SKM-1 treated with dmso at 0.1 percent for 144 hours (cell line): ENCODE measurements at regions not wholly inside any gene's neighbourhood (a gene's known extent, or its start where the extent isn't known, plus 50 kb on each side); places are given as distances from the start of the nearest gene placed in this dataset.

Experiments
- DNase-seq: peaks from one replicate; lab custom pipeline; 2025; ENCODE audit not compliant: unreplicated experiment; lab: John Stamatoyannopoulos, UW

DNA sequence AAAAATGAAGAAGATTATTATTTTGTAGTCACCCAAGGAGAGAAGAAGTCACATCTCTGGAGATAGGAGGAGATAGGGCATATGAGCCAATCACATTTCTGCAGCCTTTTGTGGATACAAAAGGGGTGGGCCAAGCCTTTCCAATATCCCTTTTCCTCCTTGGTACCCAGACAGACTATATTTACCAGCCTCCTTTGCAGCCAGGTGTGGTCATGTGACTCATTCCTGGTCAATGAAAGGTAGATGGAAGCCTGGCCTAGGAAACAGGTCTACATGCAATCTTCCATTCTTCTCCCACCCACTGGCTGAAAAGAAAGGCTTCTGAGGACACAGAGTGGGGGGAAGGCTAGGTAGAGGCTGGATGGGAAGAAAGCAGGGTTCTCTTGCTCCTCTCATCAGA, 58.1 kb upstream of the ERG start:
- no peak for DNase-seq

DNA sequence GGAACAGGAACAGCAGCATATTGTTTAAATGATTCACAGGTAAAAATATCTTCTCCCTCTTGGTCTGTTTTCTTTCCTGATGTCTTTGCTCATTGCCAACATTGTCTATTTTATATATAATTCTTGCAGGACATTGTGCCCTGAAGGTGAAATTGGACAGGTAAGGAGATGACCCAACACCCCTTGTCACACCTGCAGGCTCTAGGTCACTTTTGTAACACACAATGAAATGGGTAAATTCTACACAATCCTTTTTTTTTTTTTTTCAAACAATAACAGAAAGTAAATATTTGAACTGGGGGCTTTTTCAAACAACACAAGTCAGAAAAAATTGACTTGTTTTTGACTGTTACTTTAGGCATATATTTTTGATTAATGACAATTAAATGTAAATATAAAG, 62.9 kb upstream of the ERG start:
- DNase-seq: no peak

DNA sequence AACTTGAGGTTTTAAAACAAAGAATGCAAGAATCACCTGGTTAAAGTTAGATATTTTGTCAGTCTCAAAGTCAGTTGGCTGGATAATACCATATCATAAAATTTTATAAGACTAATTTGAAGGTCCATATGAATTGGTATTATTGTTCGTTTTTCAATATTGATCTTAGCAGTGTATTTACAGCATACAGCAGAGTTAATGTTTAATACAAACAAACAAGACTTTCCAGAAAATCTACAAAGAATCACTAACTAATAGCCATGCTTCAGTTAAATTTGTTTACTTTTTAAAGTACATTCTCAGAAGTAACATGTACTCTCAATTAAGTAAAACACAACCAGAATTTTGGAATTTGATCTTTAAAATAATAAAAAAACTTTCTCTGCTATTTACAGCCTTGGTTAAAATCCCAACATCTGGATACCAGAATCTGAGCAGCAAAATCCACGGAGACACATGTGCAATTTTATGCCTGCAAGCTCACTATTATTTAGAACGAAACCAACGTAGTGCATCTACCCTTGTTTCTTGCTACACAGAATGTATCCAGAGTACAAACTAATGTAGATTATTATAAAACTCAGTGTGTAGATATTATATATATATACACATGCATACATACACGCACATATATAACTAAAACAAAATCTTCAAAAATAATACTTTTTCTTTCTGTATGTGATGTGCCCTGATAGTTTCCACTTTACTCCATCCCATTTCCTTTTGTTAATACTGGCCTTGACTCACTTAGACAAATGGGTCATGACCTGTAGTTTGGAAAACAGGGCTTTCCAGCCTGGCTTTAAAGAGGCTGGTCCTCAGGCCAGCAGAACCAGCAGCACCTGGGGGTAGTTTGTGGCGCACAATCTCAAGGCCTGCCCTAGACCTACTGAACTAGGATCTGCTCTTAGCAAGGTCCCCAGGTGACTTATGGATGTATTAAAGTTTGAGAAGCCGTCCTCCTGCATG, 63.6 kb upstream of the ERG start:
- DNase-seq: no peak

DNA sequence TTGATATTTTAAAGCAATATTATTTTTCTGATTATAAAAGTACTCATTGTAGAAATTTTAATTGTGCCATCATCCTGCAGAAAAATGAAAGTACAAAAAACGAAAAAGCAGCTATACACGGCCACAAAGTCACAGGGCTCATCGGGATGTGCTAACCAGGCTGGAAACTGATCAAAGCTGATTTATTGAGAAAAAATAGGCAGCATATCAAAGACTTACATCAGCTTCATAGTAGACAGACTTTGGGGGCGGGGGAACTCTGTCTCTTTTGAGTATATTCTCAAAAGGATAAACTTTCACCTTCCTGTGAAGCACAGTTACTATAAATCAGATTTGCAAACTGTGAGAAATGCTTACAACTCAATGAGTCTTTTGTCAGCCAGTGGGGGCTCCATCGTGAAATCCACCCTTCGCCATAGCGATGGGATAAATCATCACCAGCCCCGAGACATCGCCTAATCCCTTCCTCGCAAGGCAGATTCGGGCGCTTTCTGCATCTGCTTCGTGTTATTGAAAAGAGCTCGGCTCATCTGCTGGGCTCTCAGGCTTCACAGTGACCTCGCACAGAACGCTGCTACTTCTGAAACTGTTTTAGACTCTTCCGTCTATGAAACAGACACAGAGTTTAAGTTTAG, 69.2 kb upstream of the ERG start:
- DNase-seq: no peak

DNA sequence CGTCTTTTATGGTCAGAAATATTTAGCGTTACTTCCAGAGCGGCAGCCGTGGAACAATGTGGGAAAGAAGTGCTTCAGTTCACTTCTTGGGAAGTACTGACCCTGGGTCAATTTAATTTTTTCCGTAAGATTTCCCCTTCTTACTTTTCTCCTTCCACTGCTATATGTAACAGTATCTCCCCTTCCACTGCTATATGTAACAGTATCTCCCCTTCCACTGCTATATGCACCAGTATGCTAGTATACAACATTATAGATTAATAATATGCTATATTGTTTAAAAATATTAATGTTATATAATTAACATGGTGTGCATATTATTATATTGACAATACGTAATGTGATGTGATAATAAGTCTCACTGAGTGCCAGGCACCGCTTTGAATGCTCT, 69.7 kb upstream of the ERG start:
- no peak for DNase-seq

DNA sequence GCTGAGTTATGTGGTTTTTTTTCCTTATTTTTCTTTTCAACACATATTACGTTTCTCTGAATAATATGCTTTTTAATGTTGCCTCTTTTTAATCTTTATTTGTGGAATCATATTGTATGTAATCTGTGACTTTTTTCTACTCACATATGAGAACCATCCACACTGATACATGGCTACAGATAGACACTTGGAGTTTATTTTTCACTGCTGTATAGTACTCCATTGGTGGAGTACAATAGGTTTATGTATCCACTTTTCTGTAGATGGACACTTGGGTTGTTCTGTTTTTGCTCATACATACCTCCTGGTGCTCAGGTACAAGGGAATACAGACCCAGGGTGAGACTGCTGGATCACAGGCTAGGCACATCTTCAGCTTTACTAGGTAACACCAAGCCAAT, 71.5 kb upstream of the ERG start:
- DNase-seq: no peak

DNA sequence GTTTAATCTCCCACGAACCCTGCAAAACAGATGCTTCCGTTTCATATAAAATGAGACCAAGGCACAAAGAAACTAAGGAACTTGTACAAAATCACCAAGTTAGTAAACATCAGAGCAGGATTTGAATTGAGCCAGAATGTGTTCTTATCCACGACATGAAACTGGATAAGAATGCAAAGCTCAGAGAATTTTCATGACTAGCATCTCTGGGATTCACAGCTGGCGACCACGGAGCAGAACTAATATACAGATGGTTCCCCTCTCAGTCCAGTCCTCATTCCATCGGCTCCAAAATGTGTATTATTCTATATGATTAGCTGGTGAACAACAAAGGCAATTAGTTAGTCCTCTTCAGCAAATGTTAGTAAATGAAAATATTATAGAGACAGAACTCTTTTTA, 72.3 kb upstream of the ERG start:
- no peak for DNase-seq

DNA sequence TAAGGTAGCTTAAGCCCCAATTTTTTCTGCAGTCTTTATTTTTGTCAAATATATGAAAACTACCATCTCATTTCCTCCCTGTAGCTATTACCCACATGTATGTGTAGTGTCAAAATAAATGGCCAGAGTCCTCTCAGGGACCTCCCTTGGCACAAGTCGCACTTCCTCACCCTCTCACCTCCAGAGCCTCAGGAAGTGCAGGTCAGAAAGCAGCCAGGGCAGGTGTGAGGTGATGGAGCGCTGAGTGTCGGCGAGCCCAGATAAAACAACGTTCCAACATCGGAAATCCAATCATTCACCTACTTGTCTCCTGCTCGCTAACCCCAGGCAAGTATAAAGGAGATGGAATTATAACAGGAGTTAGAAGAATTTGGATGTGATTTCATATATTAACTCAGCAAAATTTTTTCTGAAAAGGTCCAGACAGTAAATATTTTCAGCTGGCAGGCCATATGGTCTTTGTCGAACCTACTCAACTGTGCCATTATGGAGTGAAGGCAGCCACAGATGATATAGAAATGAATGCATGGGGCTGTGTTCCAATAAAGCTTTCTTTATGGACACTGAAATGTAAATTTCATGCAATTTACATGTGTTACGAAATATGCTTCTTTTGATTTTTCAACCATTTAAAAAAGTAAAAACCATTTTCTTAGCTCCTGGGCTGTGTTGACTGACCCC, 76.8 kb upstream of the ERG start:
- no peak for DNase-seq

DNA sequence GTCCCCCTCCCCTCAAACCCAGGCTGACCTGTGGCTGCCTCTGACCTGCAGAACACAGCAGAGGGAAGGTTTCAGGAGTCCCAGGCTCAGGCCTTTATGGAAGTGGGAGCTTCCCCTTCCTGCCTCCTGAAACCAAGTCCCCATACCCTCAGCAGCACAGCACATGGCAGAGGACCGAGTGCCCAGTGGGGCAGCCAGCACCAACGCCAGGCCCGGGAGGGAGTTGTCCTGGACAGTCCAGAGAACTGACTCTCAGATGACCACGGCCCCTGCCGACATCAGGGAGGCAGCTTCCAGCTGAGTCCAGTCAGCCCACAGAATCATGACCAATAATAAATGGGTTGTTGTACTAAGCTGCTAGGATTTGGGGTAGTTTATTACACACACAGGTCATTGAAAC, 79.6 kb upstream of the ERG start:
- no peak for DNase-seq

DNA sequence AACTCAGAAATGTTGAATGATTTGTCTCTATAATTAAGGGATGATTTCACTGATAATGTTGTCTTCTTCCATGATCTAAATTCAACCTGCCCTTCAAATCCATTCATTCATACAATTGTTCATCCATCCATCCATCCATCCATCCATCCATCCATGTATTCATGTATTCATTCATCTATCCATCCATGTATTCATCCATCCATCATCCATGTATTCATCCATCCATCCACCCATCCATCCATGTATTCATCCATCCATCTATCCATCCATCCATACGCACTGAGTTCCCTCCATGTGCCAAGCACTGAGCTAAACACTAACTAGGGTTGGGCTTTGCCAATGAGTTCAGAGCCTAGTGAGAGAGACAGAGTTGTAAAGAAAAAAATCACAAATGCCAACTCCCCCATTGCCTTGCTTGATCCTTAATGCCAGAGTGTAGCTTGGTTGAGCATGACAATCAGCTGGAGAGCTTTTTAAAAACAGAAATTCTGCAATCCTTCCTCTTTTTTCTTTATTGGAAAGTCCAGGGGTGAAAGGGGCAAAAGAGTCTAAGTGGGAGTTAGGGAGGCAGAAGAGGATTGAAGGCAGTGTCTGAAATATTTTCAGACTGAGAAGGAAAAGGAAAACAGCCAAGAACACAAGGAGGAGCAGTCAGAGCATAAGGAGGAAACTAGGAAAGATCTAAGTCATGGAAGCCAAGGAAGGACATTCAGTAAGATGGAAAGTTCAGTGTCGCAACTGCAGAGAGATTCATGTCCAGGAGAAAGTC, 92.4 kb upstream of the ERG start:
- DNase-seq: no peak

DNA sequence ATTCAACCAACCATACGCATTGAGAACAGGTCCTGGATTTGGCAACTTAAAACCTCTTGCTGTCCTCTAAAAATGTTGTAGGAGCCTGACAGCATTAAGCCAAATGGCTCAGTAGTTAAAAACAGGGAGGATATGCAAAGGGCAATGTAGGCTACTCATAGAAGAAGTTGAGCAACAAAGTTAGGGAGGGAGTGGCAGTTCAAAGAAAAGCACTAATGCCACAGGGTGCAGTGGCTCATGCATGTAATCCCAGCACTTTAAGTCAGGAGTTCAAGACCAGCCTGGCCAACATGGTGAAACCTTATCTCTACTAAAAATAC, 92.9 kb upstream of the ERG start:
- no peak for DNase-seq

DNA sequence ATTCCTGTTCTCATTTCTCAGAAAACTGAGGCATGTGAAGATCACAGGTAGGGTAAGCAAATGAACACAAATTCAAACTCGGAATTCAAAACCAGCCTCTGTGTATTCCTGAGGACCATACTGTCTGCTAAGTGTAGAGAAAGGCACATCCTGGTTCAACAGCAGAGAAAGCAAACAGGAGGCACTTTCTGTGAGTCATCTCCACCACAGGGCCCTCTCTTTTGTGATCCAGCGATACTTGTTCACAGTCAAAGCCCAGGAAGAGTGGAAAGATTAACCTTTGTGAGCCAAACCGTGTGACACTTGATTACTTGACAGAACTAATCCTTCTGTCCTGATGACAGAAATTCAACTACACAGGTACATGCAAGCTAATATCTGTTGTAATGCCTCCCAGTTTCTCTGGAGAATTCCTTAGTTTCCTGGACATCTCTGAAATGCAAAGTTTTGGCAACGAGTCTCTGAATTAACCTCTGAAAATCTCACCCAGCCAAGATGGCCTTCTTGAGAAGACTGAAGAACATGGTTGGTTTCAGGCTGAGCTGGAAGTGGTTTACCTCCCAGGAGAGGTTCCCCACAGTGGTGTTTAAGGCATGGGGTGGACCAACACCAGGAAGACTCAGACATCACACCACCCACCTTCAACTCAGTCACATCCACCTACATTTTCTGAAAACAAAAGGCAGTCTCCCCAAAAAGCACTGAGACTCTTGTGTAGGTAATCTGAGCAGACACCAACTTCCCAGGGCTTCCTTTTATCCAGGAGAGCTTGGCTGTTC, 98.2 kb upstream of the ERG start:
- DNase-seq: no peak

DNA sequence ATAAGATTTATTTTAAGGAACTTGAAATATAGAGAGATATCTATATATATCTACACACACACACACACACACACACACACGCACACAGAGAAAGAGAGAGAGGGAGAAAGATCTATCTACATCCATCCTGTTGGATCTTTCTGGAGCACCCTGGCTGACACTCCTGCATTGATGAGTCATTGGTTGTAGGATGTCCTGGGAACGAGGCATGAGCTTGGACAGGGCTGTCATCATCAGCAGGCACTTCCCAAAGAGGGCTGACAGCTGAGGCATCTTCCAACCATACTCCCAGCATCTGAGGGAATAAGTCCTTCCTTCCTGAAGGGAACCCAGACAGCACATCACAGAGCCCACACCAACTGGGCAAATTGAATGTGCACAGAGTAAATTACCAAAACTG, 99.1 kb upstream of the ERG start:
- DNase-seq: no peak

DNA sequence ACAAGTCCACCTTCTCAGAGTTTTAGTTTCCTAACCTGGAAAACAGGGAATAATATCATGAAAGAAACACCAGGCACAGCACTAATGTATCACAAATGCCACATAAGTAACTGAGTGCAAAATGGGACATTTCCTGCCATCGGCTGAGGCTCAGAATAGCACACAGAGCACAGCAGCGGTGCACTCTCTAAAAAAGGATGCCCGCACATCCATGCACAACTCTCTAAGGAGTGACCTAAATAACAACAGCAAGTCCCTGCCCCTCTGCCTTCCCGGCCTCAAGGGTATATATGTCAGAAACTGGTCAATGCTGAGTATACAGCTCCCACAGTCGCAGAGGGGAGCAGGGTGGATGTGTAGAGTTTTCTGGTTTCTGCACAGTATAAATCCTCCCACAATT, 100.1 kb upstream of the ERG start:
- DNase-seq: no peak

DNA sequence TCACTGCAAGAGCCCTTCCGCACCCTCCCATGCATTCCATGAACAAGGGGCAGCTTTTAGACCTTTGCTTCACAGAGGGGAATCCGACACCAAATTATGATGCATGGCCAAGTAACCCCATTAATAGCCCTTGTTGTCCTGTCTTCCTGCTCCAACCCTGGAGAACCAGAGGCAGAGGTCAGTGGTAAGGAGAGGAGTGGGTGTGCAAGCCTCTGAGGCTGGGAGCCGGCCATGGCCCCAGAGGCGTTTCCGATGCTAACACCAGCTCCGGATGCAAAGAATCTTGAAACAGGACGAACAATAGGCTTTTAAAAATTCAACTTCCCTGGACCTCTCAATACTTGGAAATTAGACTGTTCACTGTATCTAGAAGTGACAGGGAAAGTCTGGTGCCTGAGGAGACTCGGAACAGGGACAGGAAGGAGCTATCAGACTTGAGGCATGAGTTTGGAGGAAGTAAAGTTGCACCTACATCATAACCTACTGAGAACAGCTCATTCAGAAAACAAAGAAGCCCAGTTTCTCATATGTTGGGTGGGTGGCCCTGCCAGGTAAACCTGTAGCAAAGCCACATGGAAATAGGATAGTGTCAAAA, 101.2 kb upstream of the ERG start:
- DNase-seq: no peak

DNA sequence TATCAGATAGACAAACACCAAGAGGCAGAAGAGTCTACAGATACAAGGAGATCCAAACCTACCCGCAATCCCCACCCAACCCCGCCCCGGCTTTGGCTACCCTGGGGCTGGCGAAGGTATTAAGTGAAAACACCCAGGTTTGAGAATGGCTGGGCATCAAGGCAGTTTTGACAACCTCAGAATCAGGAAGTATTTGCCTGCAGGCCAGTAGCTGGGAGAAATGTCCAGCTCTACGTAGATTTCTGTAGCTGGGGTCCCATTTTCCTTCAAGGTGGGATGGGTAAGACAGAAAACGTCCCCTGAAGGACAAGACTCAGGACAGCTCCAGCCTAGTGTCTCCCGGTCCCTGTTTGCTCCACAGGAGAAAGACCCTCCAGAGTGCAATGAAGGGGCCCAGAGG, 101.8 kb upstream of the ERG start:
- DNase-seq: no peak

DNA sequence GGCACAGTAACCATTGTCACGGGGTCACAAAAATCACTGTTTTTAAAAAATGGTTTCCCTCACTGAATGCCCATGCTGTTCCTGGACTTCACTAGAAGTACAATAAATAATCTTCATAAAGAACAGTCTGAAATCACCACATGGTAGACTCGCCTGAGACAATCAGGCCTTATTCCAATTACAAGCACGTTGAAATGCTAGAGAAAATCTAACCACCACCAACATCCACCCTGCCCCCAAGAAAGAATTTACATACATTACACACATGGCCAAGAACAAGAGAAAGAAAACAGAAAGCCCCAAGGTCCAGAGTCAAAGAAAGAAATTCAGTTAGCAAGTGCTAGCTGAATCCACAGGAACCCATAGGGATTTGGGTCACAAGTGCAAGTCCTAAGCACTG, 107.0 kb upstream of the ERG start:
- no peak for DNase-seq

DNA sequence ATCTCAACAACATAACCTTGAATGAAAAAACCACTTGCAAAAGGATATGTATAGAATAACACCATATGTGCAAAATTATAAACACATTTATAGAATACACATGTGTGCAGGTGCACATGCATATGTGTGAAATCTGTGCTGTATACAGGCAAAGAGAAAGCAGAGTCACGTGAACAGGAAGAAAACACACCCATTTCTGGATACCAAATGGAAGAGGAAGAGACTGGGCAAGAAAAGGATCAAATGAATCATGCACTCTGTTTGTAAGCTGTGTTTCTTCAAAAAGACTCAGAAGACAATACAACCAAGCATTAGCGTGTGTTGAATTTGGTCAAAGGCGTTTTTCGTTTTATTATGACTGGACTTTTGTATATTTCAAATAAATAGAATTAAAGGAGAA, 111.3 kb upstream of the ERG start:
- no peak for DNase-seq

DNA sequence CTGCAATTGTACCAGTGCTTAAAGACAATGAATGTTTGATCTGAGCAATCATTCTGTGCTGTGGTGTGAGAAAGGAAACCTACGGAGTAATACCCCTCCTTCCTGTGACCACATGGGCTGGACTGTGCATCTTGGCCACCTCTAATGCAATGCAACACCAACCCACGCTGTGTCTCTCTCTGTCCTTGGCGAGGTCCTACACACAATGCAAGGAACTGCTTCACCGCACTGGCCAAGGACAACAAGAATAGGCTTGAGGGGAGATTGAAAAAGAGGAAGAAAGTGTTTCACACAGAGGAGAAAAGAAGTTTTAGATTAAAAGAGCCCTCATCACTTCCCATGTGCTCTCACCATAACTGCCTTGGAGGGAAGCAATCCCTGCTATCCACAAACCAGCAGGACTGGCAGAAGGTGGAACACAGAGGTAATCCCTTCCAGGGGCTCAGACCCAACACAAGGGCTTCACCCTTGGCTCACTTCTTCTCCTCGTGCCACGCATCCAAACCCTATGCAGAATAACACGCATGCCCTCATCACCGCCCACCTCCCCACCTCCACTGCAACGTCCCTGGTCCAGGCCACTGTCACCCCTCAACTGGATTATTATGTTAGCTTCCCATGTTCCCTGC, 112.5 kb upstream of the ERG start:
- no peak for DNase-seq

DNA sequence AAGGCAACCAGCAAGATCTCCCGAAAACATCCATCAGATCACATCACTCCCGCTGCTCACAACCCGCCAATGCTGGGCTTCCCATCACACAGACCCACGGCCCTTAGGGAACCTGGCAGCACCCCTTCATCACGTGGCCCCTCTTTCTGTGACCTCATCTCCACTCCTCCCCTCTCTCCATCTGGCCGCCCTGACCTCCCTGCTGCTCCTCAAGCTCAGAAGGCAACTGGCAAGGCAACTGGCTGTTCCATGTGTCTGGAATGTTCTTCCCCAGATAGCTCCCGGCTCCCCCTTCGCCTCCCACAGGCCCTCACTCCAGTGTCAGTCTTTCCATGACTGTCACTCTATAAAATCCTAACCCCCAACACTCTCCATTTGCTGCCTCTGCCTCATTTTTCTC, 113.0 kb upstream of the ERG start:
- DNase-seq: no peak
